Erythroblast (primary cell): ENCODE measurements at regions not wholly inside any gene's neighbourhood (a gene's known extent, or its start where the extent isn't known, plus 50 kb on each side); places are given as distances from the start of the nearest gene placed in this dataset.

Source experiments
- GATA1 ChIP-seq: IDR thresholded peaks from 2 replicates; pipeline ENCODE4 v1.6.1; 2011; ENCODE audit warnings: low read depth, mild to moderate bottlenecking, control low read depth, low read length, moderate library complexity
- POLR2A ChIP-seq: IDR thresholded peaks from 2 replicates; pipeline ENCODE4 v1.6.1; 2011; ENCODE audit warnings: mild to moderate bottlenecking, low read length

DNA sequence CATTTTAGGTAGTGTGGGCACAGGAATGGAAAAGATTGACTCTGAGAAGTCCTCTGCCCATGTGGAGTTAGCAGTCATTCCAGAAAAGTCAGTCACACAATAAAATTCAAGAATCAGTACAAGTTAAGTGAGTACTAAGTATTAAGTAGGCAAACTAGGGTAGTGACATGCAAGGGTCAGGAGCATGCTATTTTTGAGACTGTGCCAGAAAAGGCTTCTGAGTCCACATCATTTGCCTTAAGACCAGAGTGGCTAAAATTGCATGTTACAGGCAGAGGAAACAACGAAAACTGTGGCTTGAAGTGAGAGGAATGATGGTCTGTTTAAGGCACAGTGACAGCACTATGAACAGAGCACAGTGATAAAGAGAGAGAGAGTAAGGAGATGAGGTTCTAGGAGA lies 108.9 kb downstream of the SLC6A15 start:
- TF ChIP-seq POLR2A (no peak), GATA1 (no peak)
